CD14-positive monocyte (primary cell): ENCODE measurements at regions not wholly inside any gene's neighbourhood (a gene's known extent, or its start where the extent isn't known, plus 50 kb on each side); places are given as distances from the start of the nearest gene placed in this dataset.

Experiments used
- DNase-seq, 3 donors: peaks; one replicate each; pipeline ENCODE4 v3.0.0-alpha.2; 2011 to 2022
- H2AFZ ChIP-seq: 2 replicates; pipeline ENCODE4 v1.6.0; 2012; ENCODE audit warnings: mild to moderate bottlenecking, low read depth, low read length, inconsistent platforms; ENCODE audit not compliant: insufficient read depth, poor library complexity, severe bottlenecking
- H3K27ac ChIP-seq, 2 donors: 1 replicate in 1 of 2; 2 replicates in 1 of 2; pipeline ENCODE4 v1.5.1; 2012 to 2013; ENCODE audit warnings: low read length in 2 of 2, control low read depth in 1 of 2, inconsistent platforms in 1 of 2, low read depth in 1 of 2, mild to moderate bottlenecking in 1 of 2
- H3K27me3 ChIP-seq, 2 donors: one replicate each; pipeline versions ENCODE4 v1.6.0 to v1.6.1; 2011 to 2013; ENCODE audit warnings: low read length in 2 of 2; ENCODE audit not compliant: control insufficient read depth in 2 of 2, insufficient read depth in 2 of 2
- H3K36me3 ChIP-seq, 2 donors: replicated peaks in 1 of 2; 1 replicate in 1 of 2; 2 replicates in 1 of 2; pipeline versions ENCODE4 v1.5.1 to v1.6.1; 2012 to 2013; ENCODE audit warnings: low read length in 2 of 2, control low read depth in 1 of 2, inconsistent platforms in 1 of 2, mild to moderate bottlenecking in 1 of 2; ENCODE audit not compliant: insufficient read depth in 2 of 2, control insufficient read depth in 1 of 2
- H3K4me1 ChIP-seq, 2 donors: 1 replicate in 1 of 2; 2 replicates in 1 of 2; pipeline versions ENCODE4 v1.5.1 to v1.6.1; 2012 to 2013; ENCODE audit warnings: low read length in 2 of 2, control low read depth in 1 of 2, inconsistent platforms in 1 of 2, mild to moderate bottlenecking in 1 of 2, moderate library complexity in 1 of 2; ENCODE audit not compliant: insufficient read depth in 2 of 2, control insufficient read depth in 1 of 2
- H3K4me2 ChIP-seq: replicated peaks from 2 replicates; pipeline ENCODE3; 2012; ENCODE audit warnings: low read length, moderate library complexity, mild to moderate bottlenecking; ENCODE audit not compliant: poor library complexity, severe bottlenecking; ENCODE audit errors: extremely low read depth
- H3K4me3 ChIP-seq, 3 experiments: fragments of 200-600 bp in 1 of 3; sonication (generic) in 1 of 3; replicated peaks in 1 of 3; 1 replicate in 2 of 3; 2 replicates in 1 of 3; pipeline ENCODE4 v1.5.1; 2011 to 2013; ENCODE audit warnings: low read length in 3 of 3, mild to moderate bottlenecking in 3 of 3, control low read depth in 2 of 3, low read depth in 2 of 3, inconsistent platforms in 1 of 3, moderate library complexity in 1 of 3
- H3K79me2 ChIP-seq: 2 replicates; pipeline ENCODE4 v1.6.0; 2012; ENCODE audit warnings: mild to moderate bottlenecking, control low read depth, inconsistent platforms, low read length, moderate library complexity; ENCODE audit not compliant: insufficient read depth
- H3K9ac ChIP-seq: 2 replicates; pipeline ENCODE4 v1.6.0; 2017; ENCODE audit warnings: low read length, mild to moderate bottlenecking; ENCODE audit not compliant: insufficient read depth, poor library complexity, severe bottlenecking
- H3K9me3 ChIP-seq, 2 donors: replicated peaks in 1 of 2; 1 replicate in 1 of 2; 2 replicates in 1 of 2; pipeline versions ENCODE4 v1.5.1 to v1.6.1; 2012 to 2013; ENCODE audit warnings: low read length in 2 of 2, control low read depth in 1 of 2; ENCODE audit not compliant: control insufficient read depth in 1 of 2, insufficient read depth in 1 of 2
- H4K20me1 ChIP-seq: 2 replicates; pipeline ENCODE4 v1.6.0; 2012; ENCODE audit warnings: mild to moderate bottlenecking, low read length, control low read depth, moderate library complexity; ENCODE audit not compliant: insufficient read depth
- H3K27ac Mint-ChIP-seq, 7 donors: one replicate each; pipeline ENCODE4 v1.8.0; 2020; ENCODE audit warnings: mild to moderate bottlenecking in 7 of 7, mixed read lengths in 7 of 7, moderate library complexity in 6 of 7, inconsistent platforms in 2 of 7
- H3K27me3 Mint-ChIP-seq, 3 donors: one replicate each; pipeline ENCODE4 v1.8.0; 2021 to 2022; ENCODE audit warnings: low read depth in 3 of 3, mild to moderate bottlenecking in 3 of 3, mixed read lengths in 3 of 3, moderate library complexity in 3 of 3, inconsistent platforms in 1 of 3
- H3K36me3 Mint-ChIP-seq, 2 donors: one replicate each; pipeline ENCODE4 v1.8.0; 2020; ENCODE audit warnings: mixed read lengths in 2 of 2, inconsistent platforms in 1 of 2, mild to moderate bottlenecking in 1 of 2
- H3K4me1 Mint-ChIP-seq: one replicate; pipeline ENCODE4 v1.8.0; 2020; ENCODE audit warnings: mild to moderate bottlenecking, mixed read lengths
- H3K4me3 Mint-ChIP-seq, 2 donors: one replicate each; pipeline ENCODE4 v1.8.0; 2020; ENCODE audit warnings: mild to moderate bottlenecking in 2 of 2, mixed read lengths in 2 of 2, moderate library complexity in 1 of 2
- H3K9me3 Mint-ChIP-seq, 7 donors: one replicate each; pipeline ENCODE4 v1.8.0; 2020 to 2022; ENCODE audit warnings: mixed read lengths in 7 of 7, mild to moderate bottlenecking in 6 of 7, moderate library complexity in 6 of 7, inconsistent platforms in 2 of 7
- CTCF ChIP-seq: fragments of 200-600 bp; IDR thresholded peaks from one replicate; pipeline ENCODE4 v1.8.0; 2022; ENCODE audit warnings: antibody characterized with exemption, mild to moderate bottlenecking
- WGBS: methylation state at CpG from one replicate; pipeline ENCODE4 v1.1.5; 2013; ENCODE audit warnings: missing lambda C conversion rate; ENCODE audit not compliant: insufficient coverage; 5-methylcytosine and 5-hydroxymethylcytosine counted together
- intact Hi-C, 2 donors: fragments of 100-400 bp; cut with micrococcal nuclease; formaldehyde crosslinking; loops; one replicate each; pipeline versions ENCODE4 v1.15.0 to v1.15.1; 2023

GRCh38 chr7:57339198-57339944, 110.6 kb upstream of the ZNF716 start:
- Mint-ChIP-seq H3K27me3 (peaks cover 0 to 6% (median 2%) of the 10 kb centered on the region in 3 donors), H3K36me3 (no peaks in the 10 kb centered on the region), H3K27ac (no peak overlapping the region), H3K9me3 (peaks cover 33 to 94% (median 67%) of the 10 kb centered on the region in 7 donors), H3K4me3 (no peak overlapping the region), H3K4me1 (no peaks in the 10 kb centered on the region)
- Histone ChIP-seq H3K27me3 (no peaks in the 10 kb centered on the region), H3K4me3 (no peak overlapping the region), H4K20me1 (no peaks in the 10 kb centered on the region), H3K79me2 (no peaks in the 10 kb centered on the region), H3K9me3 (peaks cover 88 to 94% of the 10 kb centered on the region in 2 donors), H3K36me3 (no peaks in the 10 kb centered on the region), H3K4me1 (no peaks in the 10 kb centered on the region), H2AFZ (no peak overlapping the region), H3K9ac (no peak overlapping the region), H3K4me2 (no peak overlapping the region), H3K27ac (no peak overlapping the region)
- DNase-seq = no peak
- intact Hi-C loops = no loop called here
- TF ChIP-seq CTCF = no peak
- WGBS = 69% methylated on average over 9 of the region's 11 CpGs

- H3K27ac ChIP-seq = no peak overlapping the region
- H3K4me2 ChIP-seq = no peak overlapping the region
- Mint-ChIP-seq H3K9me3 (peaks cover 41 to 95% (median 70%) of the 10 kb centered on the region in 7 donors), H3K4me1 (no peaks in the 10 kb centered on the region), H3K27ac (no peak overlapping the region), H3K27me3 (peaks cover 0 to 6% (median 0%) of the 10 kb centered on the region in 3 donors), H3K4me3 (no peak overlapping the region), H3K36me3 (no peaks in the 10 kb centered on the region)
- H3K4me1 ChIP-seq = no peaks in the 10 kb centered on the region
- H3K4me3 ChIP-seq = no peak overlapping the region
- intact Hi-C loops = no loop called here
- H2AFZ ChIP-seq = no peak overlapping the region
- H3K27me3 ChIP-seq = no peaks in the 10 kb centered on the region
- no peak for DNase-seq
- H4K20me1 ChIP-seq = no peaks in the 10 kb centered on the region
- TF ChIP-seq CTCF = no peak
- no peak overlapping the region for H3K9ac ChIP-seq
- H3K36me3 ChIP-seq = no peaks in the 10 kb centered on the region
- no peaks in the 10 kb centered on the region for H3K79me2 ChIP-seq
- 89% methylated on average over 5 of the region's 5 CpGs for WGBS
- peaks cover 93 to 94% of the 10 kb centered on the region in 2 donors for H3K9me3 ChIP-seq
Measured at GRCh38 chr7:57342954-57343353, 107.0 kb upstream of the ZNF716 start.
